ENCODE measurements at regions not wholly inside any gene's neighbourhood (a gene's known extent, or its start where the extent isn't known, plus 50 kb on each side); places are given as distances from the start of the nearest gene placed in this dataset.

DNA sequence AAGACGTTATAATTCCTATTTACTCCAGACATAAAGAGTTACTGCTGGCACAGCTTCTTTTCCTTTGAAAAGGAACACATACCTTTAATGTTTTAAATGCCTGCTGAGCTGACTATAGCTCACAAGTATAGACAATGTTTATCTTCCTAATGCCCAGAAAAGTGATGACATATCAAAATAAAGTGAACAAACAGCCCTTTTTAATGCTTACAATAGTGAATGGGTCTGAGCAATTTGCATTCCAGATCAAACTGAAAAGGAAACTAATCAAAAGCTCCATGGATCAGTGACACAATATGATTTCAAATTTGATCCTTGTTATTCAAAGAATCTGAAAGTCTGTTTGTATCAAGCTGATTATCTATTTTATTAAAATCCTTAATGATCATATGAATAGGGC, 233.6 kb upstream of the SEMA3E start:
- intact Hi-C loops (cut with DNase I): no loop called here
- no peak for ATAC-seq
- no peak for DNase-seq

DNA sequence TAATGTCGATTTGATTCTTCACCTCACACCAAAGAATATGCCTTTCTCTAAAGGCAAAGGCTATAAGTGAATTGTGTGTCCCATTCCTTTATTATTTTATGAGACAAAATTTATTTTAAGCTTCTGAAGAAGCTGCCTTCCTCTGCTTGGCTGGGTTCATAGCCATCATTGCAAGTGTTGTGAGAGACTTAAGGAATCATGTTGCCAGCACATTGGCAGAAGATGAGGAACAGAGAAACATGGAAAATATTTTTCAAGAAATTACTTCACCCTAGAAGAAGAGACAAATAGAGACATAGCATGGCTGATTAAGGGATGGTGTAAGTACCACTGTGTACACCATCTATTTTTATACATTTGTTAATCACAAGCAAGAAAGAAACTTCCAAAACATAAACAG, 230.1 kb upstream of the SEMA3E start:
- intact Hi-C loops (cut with DNase I): no loop called here
- no peak for ATAC-seq
- DNase-seq: no peak

DNA sequence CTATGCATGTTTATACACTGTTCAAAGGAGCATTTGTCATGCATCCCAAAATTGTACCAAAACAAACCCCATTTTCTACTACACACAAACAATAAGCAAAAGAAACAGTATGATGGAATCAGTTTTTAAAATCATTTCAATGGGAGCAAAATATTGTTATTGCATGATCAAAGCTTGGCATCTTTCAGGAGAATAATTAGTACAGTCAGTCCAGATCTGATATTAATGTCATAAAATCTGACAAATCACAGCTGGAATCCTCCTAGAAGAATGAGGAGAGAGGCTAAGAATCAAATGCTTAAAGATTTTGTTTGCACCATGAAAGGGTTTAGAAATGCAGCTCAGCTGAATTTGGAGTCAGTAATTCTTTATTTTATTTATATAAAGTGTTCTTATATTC, 229.7 kb upstream of the SEMA3E start:
- no peak for ATAC-seq
- intact Hi-C loops (cut with DNase I): no loop called here
- no peak for DNase-seq

DNA sequence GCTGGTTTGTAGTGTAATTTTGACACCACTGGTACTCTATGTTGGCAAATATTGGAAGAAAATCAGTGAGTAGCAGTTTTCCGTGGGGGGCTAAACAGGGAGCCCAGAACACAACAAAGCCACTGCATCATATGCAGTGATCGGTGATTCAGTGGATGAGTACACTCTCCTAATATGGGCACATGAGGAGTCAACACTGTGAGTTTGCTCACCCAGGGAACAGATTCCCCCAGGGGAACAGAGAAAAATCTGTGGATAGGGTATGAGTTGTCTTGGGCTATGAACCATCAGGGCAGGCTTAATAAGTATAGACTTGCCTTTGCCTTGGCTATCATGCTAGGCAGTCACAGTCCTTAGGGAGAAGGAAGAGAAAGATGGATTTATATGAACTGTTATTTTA, 227.7 kb upstream of the SEMA3E start:
- no peak for DNase-seq
- intact Hi-C loops (cut with DNase I): no loop called here
- no peak for ATAC-seq

DNA sequence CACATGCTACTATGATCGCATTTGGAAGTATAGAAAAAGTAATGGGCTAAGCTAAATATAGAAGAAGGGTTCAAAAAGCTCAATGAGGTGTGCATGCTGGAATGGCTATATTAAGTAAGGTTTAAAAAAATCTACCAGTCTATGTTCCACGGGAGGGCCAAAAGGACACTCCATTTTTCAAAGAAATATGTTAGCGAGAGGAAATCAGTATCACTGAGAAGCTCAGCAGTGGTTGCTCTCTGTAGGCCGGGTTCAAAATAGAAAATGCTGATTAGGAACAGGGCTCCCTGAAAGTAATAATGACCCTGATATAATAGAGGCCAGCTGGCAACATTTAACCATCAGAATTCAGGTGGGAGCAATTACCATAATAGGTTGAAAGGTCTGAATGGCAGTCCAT, 224.5 kb upstream of the SEMA3E start:
- DNase-seq: no peak
- no peak for ATAC-seq
- intact Hi-C loops (cut with DNase I): no loop called here

DNA sequence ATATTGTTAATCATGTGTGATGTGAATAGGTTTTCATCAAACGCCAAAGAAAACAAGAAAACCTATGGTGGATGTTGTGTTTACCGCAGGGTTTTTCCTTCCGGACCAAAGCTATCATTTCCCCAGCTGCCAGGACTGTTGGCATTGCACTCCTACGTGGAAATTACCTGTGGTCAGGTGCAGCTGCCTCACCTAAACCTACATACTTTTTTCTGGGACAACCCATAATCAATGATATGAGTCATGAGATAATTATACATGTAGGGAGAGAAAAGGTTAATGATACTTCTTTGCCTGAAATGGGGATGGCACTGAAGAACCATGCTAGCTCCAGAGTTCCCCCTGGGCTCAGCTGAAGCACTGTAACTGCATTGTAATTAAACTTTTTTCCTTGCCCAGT, 223.6 kb upstream of the SEMA3E start:
- no peak for DNase-seq
- intact Hi-C loops (cut with DNase I): no loop called here
- ATAC-seq: no peak

DNA sequence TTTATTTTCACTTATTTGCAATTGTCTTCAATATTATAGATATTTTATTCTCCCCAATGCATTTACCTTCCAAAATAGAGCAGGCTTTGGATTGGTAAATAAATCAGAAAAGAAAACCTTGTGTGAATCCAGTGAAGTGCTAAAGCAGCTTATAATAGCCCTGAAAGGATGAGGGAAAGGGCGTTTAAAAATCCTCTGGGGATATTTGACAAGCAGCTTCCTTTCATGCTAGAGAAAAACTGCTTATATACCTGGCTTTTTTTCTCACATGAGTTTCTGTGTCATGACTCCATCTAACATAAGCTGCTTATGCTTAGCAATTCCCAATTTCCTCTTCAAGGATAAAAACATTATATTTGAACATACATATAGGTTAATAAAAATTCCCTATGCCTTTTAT, 221.6 kb upstream of the SEMA3E start:
- no peak for DNase-seq
- no peak for ATAC-seq
- intact Hi-C loops (cut with DNase I): no loop called here

DNA sequence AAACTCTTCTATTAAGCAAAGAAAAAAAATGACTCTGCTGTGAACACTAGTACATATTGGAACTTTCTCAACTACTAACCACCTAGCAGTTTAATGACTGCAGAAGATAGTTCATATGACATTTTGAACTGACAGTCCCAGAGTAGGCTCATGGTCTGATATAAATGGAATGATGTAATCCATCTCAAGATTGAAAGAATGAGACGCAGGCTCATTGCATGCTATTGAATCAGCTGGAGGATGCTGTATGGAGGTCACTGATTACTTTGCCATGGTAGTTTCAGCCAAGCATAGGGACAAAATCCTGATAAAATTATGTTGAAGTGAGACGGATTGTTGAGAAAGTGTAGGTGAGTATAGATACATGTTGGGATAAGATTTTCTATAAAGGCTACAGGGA, 217.6 kb upstream of the SEMA3E start:
- no peak for ATAC-seq
- intact Hi-C loops (cut with DNase I): no loop called here
- DNase-seq: no peak

DNA sequence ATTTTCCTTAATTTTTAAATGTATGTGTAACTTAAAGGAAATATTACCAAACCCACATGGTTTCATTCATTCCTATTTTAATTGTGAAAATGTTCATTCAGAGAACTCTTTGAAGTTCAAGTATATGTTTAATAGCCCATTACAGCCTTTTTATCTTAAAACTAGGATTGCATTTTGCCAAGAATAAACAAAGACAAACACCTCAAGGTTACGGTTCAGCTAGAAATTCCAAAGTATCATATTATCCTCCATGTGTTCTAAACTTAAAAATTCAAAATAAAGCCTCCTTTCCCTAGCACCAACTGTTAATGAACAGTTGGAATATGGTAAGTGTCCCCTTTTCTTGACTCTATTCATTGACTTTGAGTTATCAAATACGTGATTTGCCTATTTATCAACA, 215.6 kb upstream of the SEMA3E start:
- ATAC-seq (no peak), DNase-seq (no peak)
- intact Hi-C loops (cut with DNase I): no loop called here

DNA sequence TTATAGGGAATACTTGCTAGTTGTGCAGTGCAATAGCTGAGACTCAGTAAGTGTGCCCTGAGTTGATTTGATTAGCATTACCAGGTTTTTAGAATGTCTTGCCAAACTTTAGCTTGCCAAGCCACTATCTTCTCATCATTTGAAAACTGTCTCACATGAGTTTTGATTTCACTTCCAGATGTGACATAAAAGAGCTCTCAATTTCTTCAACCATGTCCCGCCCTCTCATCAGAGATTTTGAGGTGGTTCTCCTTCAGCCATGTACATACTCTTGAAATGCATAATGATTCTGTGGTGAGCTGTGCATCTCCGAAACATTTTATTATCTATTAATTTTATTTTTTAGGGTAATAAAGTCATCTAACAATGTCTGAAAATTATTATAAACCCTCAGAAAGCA, 215.0 kb upstream of the SEMA3E start:
- intact Hi-C loops (cut with DNase I): no loop called here
- DNase-seq: no peak
- ATAC-seq: no peak

DNA sequence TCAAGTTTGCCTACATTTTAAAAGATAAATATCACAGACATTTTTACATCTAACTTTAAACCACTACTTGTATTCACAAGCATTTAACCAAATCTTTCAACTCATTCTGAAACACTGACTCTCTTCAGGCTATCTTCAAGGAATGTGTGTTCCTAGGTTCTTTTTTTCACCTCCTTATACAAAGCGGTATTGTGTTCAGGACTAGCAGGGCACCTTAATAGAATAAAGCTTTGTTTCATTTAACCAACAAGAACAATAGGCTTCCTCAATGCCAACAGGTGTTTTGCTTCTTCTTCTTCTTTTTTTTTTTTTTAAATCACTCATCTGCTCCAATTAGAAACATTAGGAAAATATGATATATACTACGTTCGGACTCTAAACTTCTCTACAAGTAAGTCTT, 212.9 kb upstream of the SEMA3E start:
- intact Hi-C loops (cut with DNase I): no loop called here
- ATAC-seq (no peak), DNase-seq (no peak)

DNA sequence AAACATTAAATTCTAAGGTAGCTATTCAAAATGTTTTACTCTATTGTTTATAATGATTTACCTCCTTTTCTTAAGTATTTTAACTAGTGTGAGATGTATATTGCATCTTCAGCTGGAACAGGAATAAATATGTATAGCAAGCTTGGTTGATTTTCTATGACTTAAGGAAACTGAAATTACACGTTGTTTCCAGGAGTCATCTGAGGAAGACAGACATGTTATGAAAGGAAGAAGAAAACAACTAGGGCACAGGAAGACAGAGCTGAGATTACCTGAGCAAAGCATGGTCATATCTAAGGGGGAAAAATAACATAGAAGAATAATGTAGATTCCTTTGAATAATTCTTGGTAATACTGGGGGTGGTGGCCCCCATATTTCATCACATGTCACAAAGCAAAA, 210.9 kb upstream of the SEMA3E start:
- DNase-seq (no peak), ATAC-seq (no peak)
- intact Hi-C loops (cut with DNase I): no loop called here

DNA sequence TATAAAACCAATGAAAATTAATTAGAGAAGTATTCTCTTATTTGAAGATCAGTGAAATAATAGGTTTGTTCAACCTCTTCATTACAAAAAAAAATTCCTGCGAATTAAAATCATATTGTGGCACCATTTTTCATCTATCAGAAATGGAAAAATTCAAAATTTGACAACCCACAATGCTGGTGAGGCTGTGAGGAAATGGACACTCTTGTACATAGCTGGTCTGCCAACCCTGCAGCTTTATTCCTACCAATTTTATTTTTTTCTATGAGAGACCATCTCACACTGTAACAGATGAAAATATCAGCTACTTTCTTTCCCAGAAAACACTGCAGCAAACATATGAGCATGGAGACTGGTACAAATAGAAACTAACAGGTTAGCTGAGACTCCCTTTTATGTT, 208.8 kb upstream of the SEMA3E start:
- intact Hi-C loops (cut with DNase I): no loop called here
- ATAC-seq: no peak
- DNase-seq: no peak

DNA sequence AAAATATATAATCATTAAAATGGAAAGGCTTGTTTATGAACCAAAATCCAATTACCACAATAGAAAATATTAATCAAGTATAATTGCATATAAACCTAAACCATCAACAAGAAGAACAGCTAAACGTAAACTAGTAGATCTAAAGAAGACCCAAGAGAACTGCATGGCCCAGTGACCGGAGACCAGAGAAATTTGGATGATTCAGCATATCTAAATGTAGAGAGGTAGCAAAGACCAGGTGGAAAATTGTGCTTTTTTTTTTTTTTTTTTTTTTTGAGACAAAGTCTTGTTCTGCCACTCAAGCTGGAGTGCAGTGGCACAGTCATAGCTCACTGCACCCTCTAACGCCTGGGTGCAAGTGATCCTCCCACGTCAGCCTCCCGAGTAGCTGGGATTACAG, 207.2 kb upstream of the SEMA3E start:
- DNase-seq: no peak
- ATAC-seq: no peak
- intact Hi-C loops (cut with DNase I): no loop called here

DNA sequence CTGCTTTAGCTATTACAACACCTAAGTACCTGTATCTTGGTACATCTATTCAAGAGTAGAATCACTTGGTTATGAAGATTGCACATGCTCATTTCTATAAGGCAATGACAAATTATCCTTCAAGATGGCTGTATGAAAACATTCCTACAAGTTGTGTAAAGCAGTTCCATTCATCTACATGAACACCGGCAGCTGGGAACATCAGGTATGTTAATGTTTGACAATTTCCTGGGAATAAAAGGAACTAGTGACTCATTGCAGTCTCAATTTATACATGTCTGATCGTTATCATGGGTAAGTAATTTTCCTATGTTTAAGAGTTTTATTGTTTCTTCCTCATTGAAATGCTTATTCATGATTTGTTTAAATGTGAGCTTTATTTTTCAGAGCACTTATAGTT, 203.2 kb upstream of the SEMA3E start:
- ATAC-seq (no peak), DNase-seq (no peak)
- intact Hi-C loops (cut with DNase I): no loop called here

DNA sequence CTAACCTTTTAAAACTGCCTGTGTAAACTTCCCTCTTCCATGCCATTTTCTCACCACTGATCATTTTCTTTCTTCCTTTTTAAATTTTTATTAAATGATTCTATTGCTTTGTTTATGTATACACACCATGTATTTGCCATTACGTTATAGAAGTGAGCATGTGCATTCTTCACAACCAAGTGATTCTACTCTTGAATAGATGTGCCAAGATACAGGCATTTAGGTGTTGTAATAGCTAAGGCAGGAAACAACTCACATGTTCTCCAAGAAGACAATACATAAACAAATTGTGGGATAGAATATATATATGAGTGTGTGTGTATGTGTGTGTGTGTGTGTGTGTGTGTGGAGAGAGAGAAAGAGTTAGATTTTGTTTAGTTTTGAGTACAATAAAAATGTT, 202.6 kb upstream of the SEMA3E start:
- no peak for ATAC-seq
- intact Hi-C loops (cut with DNase I): no loop called here
- DNase-seq: no peak

DNA sequence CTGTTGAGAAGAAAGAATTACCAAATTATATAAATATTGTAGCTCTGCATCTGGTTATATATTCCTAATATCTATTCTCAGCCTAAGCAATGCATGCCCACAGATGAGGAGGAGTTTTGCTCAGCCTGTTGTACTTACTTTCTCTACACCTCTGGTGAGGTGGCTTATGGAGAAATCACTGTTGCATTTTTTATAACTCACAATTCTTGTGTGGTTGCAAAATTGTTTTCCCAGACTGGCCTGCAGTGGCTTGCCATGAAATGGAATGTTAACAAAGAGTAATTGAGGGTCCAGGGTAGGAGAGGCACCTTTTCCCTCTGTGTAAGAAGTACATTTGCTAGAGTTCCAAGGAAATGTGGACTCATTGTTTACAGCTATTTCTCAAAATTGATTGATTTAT, 202.0 kb upstream of the SEMA3E start:
- DNase-seq (no peak), ATAC-seq (no peak)
- intact Hi-C loops (cut with DNase I): no loop called here

DNA sequence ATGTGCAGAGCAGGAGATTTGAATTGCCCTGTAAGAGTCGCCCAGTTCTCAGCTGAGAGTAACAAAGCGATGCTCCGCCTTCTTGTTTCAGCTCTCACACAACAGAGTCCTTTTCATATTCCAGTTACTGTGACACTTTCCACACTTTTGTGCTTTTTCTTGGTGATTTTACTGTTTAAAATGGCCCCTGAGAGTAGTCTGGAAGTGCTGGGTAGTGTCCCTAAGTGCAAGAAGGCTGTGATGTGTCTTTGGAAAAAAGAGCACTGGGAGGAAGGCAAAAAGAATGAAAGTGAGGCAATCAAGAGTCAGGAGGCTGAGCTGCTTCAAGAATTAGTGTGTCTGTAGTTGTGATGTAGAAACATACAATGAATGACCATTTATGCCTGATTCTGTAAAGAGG, 201.2 kb upstream of the SEMA3E start:
- ATAC-seq (no peak), DNase-seq (no peak)
- intact Hi-C loops (cut with DNase I): no loop called here

DNA sequence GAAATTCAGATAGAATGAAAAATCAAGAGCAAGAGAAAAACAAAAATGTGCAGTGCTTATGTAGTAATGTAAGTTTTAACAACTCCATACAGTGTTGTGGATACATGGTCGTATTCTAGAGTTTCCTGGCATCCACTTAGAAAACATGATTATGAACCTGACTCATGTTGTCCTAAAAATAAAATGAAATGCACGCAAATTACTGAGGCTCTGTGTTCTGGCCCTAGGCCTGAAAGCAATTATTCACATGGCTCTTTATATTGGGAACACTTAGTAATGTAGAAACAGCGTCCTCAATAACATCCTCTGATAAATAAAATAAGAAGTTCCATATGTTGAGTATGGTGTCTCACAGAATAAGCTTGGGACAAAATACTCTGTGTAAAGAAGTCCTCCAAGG, 200.2 kb upstream of the SEMA3E start:
- DNase-seq (no peak), ATAC-seq (no peak)
- intact Hi-C loops (cut with DNase I): no loop called here

DNA sequence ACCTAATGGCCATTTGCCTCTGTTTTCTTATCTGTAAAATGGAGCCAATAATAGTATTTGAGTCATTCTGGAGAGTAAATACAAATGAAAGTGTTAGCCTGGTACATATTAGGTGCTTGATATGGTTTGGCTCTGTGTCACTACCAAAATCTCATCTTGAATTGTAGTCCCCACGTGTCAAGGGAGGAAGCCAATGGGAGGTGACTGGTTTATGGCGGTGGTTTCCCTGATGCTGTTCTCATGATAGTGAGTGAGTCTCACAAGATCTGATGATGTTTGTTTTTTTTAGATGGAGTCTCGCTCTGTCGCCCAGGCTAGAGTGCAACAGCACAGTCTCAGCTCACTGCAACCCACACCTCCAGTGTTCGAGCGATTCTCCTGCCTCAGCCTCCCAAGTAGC, 194.0 kb upstream of the SEMA3E start:
- no peak for DNase-seq
- intact Hi-C loops (cut with DNase I): no loop called here
- ATAC-seq: no peak

DNA sequence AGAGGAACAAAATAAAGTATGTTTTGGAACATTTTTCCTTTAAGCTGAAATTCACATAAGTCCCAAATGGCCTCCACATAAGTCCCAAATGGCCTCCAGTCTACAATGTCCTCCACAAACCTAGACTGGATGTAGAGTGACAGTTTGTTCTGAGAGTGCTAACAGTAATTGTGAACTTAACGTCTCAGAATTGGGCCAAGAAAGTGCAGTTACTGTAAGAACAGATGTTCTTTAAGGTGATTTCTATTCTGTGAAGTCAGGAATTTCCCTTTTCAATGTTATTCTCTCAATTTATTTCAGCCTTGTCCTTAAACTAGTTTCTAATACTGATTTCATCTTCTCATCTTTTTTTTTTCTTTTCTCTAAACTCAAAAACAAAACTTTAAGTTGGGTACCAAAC, 188.7 kb upstream of the SEMA3E start:
- ATAC-seq: no peak

DNA sequence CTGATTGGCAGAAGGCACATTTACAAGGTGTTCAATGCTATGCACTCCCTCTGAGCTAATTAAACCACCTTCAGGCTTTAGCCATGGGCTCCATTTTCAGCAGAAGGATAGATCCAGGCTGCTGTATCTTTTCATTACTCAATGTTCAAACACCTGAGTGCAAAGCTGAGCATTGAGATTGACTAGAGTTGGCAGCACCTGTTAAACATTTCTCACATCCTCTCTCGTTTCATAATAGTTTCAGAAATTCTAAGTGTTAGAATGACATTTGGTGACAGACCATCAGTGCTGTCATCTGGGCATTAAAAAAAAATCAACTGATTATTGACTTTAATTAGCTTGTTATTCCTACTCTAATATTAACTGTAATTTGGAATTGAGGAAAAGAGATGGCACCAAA, 187.1 kb upstream of the SEMA3E start:
- ATAC-seq (no peak), DNase-seq (no peak)
- intact Hi-C loops (cut with DNase I): no loop called here

More for the DNA sequence above, 188.7 kb upstream of the SEMA3E start:
- no peak for DNase-seq
- intact Hi-C loops (cut with DNase I): no loop called here

DNA sequence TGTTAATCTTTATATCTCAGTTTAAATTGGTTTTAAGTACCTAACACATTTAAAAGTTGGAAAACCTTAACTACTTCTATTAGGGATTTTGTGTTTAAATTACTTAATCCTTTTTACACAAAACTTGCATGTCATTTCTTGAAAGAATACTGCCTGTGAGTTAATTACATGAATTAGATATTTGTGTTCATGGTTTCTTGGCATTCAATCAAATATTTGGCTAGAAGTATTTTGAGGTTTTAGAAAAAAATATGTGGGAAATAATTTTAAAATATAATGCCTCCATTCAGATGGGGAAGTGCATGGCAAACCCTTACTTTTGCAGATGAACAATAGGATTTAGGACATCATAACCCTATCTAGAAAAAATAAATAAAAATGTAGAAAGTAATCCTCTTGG, 186.5 kb upstream of the SEMA3E start:
- ATAC-seq (no peak), DNase-seq (no peak)
- intact Hi-C loops (cut with DNase I): no loop called here
